GM12864 (cell line): ENCODE measurements at regions not wholly inside any gene's neighbourhood (a gene's known extent, or its start where the extent isn't known, plus 50 kb on each side); places are given as distances from the start of the nearest gene placed in this dataset.
"Not testable (repeated sequence)": the region's sequence is repeated elsewhere in the genome, so short reads cannot be mapped to it uniquely, and the experiment has no call there.

Source experiments
- DNase-seq: peaks from one replicate; pipeline ENCODE4 v3.0.0-alpha.2; 2011; ENCODE audit warnings: low read depth
- H3K4me3 ChIP-seq: 2 replicates; pipeline ENCODE4 v1.5.1; 2011; ENCODE audit warnings: mild to moderate bottlenecking, low read depth, low read length, control low read depth
- CTCF ChIP-seq: IDR thresholded peaks from 2 replicates; pipeline ENCODE4 v1.5.1; 2011; ENCODE audit warnings: low read depth, mild to moderate bottlenecking, moderate library complexity, low read length, control low read depth, inconsistent platforms; ENCODE audit errors: missing control alignments

- no peak for TF ChIP-seq CTCF
- H3K4me3 ChIP-seq: no peak overlapping the region
- no peak for DNase-seq
Measured at GRCh38 chr2:177002983-177003382, 209.6 kb upstream of the HNRNPA3 start.

GRCh38 chr2:177007726-177008125 lies 204.9 kb upstream of the HNRNPA3 start:
- H3K4me3 ChIP-seq, DNase-seq: not testable (repeated sequence)

- H3K4me3 ChIP-seq, DNase-seq: not testable (repeated sequence)
Measured at GRCh38 chr2:177008662-177009061, 203.9 kb upstream of the HNRNPA3 start.

GRCh38 chr2:177010146-177010545 lies 202.4 kb upstream of the HNRNPA3 start:
- DNase-seq: no peak
- TF ChIP-seq CTCF: no peak
- no peak overlapping the region for H3K4me3 ChIP-seq

GRCh38 chr2:177010861-177011260 lies 201.7 kb upstream of the HNRNPA3 start:
- DNase-seq: no peak
- no peak for TF ChIP-seq CTCF

GRCh38 chr2:177014946-177015345 lies 197.6 kb upstream of the HNRNPA3 start:
- DNase-seq: no peak
- TF ChIP-seq CTCF: no peak
- no peak overlapping the region for H3K4me3 ChIP-seq

More at GRCh38 chr2:177010861-177011260, 201.7 kb upstream of the HNRNPA3 start:
- H3K4me3 ChIP-seq: no peak overlapping the region

- TF ChIP-seq CTCF: no peak
- H3K4me3 ChIP-seq: no peak overlapping the region
- no peak for DNase-seq
Measured at GRCh38 chr2:177015356-177015923, 197.2 kb upstream of the HNRNPA3 start.

GRCh38 chr2:177020524-177021119 lies 192.0 kb upstream of the HNRNPA3 start:
- no peak for TF ChIP-seq CTCF
- H3K4me3 ChIP-seq: no peak overlapping the region
- no peak for DNase-seq
